Transverse colon (tissue), 4 donors: ENCODE measurements at regions not wholly inside any gene's neighbourhood (a gene's known extent, or its start where the extent isn't known, plus 50 kb on each side); places are given as distances from the start of the nearest gene placed in this dataset.

Experiments used
- EP300 ChIP-seq: sonication (generic); formaldehyde crosslinking; IDR thresholded peaks from one replicate; pipeline ENCODE4 v1.6.1; 2017; ENCODE audit warnings: antibody characterized with exemption, low read depth
- POLR2A ChIP-seq: fragments of 450-650 bp; IDR thresholded peaks from one replicate; pipeline ENCODE4 v1.6.1; 2016; ENCODE audit warnings: antibody characterized with exemption, mild to moderate bottlenecking, moderate library complexity
- POLR2AphosphoS5 ChIP-seq, 3 donors: sonication (generic); formaldehyde crosslinking; IDR thresholded peaks; one replicate each; pipeline ENCODE4 v1.6.1; 2016; ENCODE audit warnings: antibody characterized with exemption in 3 of 3
- TF ChIP-seq, protein P1 (sequence below), 5 experiments: fragments of 200-600 bp in 3 of 5; fragments of 450-650 bp in 2 of 5; sonication (generic) in 3 of 5; IDR thresholded peaks; 1 replicate in 2 of 5; 2 replicates in 3 of 5; pipeline ENCODE4 v1.5.1; 2016 to 2017; ENCODE audit warnings: antibody characterized with exemption in 5 of 5, inconsistent platforms in 3 of 5, mild to moderate bottlenecking in 2 of 5, moderate library complexity in 1 of 5

- TF ChIP-seq POLR2A (no peak), EP300 (no peak), POLR2AphosphoS5 (IDR thresholded peaks at IDR 0.05) (no peak)
- TF ChIP-seq, protein P1, sequence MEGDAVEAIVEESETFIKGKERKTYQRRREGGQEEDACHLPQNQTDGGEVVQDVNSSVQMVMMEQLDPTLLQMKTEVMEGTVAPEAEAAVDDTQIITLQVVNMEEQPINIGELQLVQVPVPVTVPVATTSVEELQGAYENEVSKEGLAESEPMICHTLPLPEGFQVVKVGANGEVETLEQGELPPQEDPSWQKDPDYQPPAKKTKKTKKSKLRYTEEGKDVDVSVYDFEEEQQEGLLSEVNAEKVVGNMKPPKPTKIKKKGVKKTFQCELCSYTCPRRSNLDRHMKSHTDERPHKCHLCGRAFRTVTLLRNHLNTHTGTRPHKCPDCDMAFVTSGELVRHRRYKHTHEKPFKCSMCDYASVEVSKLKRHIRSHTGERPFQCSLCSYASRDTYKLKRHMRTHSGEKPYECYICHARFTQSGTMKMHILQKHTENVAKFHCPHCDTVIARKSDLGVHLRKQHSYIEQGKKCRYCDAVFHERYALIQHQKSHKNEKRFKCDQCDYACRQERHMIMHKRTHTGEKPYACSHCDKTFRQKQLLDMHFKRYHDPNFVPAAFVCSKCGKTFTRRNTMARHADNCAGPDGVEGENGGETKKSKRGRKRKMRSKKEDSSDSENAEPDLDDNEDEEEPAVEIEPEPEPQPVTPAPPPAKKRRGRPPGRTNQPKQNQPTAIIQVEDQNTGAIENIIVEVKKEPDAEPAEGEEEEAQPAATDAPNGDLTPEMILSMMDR (IDR thresholded peaks at IDR 0.05), result no peak
Measured at GRCh38 chr15:58355382-58355971, 76.3 kb upstream of the LIPC start.
